WTC11 (cell line): ENCODE measurements at regions not wholly inside any gene's neighbourhood (a gene's known extent, or its start where the extent isn't known, plus 50 kb on each side); places are given as distances from the start of the nearest gene placed in this dataset.

Experiments used
- ATAC-seq: fragments of 200-7000 bp; cut with Tn5 transposase; 2 replicates; pipeline ENCODE4 v1.10.0; 2021; ENCODE audit warnings: mild to moderate bottlenecking, moderate library complexity
- CTCF ChIA-PET: fragments of 300-600 bp; sonication (Branson Sonifier 250); formaldehyde crosslinking; loops from one replicate; lab custom pipeline; 2021; ENCODE audit warnings: antibody characterized with exemption; lab: Charles Lee
- POLR2A ChIA-PET: fragments of 350-600 bp; sonication (Branson Sonifier 250); formaldehyde crosslinking; loops from one replicate; lab custom pipeline; 2021; ENCODE audit warnings: antibody characterized with exemption; lab: Charles Lee
- DNase-seq: peaks from one replicate; pipeline ENCODE4 v3.0.0; 2021; ENCODE audit warnings: low spot score
- H3K27ac Mint-ChIP-seq: 2 replicates; pipeline ENCODE4 v1.8.0; 2021; ENCODE audit warnings: mixed read lengths
- H3K27me3 Mint-ChIP-seq: 2 replicates; pipeline ENCODE4 v1.8.0; 2021; ENCODE audit warnings: low read depth, mild to moderate bottlenecking, moderate library complexity, mixed read lengths
- H3K36me3 Mint-ChIP-seq: 2 replicates; pipeline ENCODE4 v1.8.0; 2021; ENCODE audit warnings: mixed read lengths
- H3K4me1 Mint-ChIP-seq: 2 replicates; pipeline ENCODE4 v1.8.0; 2022; ENCODE audit warnings: mixed read lengths
- H3K4me3 Mint-ChIP-seq: 2 replicates; pipeline ENCODE4 v1.8.0; 2021; ENCODE audit warnings: mild to moderate bottlenecking, moderate library complexity, mixed read lengths
- H3K9me3 Mint-ChIP-seq: 2 replicates; pipeline ENCODE4 v1.8.0; 2021; ENCODE audit warnings: mixed read lengths
- CBFB ChIP-seq: sonication (generic); formaldehyde crosslinking; IDR thresholded peaks from 2 replicates; pipeline ENCODE4 v1.8.1; 2022; ENCODE audit warnings: mild to moderate bottlenecking, low read depth, missing genetic modification reagents
- FOXK1 ChIP-seq: sonication (generic); formaldehyde crosslinking; IDR thresholded peaks from 2 replicates; pipeline ENCODE4 v1.8.0; 2022; ENCODE audit warnings: mild to moderate bottlenecking, moderate library complexity, missing genetic modification reagents
- GRHL2 ChIP-seq: fragments of 250-450 bp; sonication (Bioruptor Pico); IDR thresholded peaks from 2 replicates; pipeline ENCODE4 v1.8.0; 2022; ENCODE audit warnings: mild to moderate bottlenecking, moderate library complexity; ENCODE audit not compliant: insufficient replicate concordance, severe bottlenecking
- MYBL2 ChIP-seq: sonication (generic); formaldehyde crosslinking; IDR thresholded peaks from 2 replicates; pipeline ENCODE4 v1.8.1; 2023; ENCODE audit warnings: mild to moderate bottlenecking, moderate library complexity, missing genetic modification reagents
- NFE2L1 ChIP-seq: sonication (generic); formaldehyde crosslinking; IDR thresholded peaks from 2 replicates; pipeline ENCODE4 v1.8.1; 2023; ENCODE audit warnings: missing genetic modification reagents
- NR2C2 ChIP-seq: sonication (generic); formaldehyde crosslinking; IDR thresholded peaks from 2 replicates; pipeline ENCODE4 v1.8.0; 2022; ENCODE audit warnings: mild to moderate bottlenecking, missing genetic modification reagents
- OVOL2 ChIP-seq: fragments of 250-450 bp; sonication (Bioruptor Pico); IDR thresholded peaks from 2 replicates; pipeline ENCODE4 v1.9.0; 2021; ENCODE audit warnings: mild to moderate bottlenecking, borderline replicate concordance
- PRRX2 ChIP-seq: fragments of 250-450 bp; sonication (Bioruptor Pico); IDR thresholded peaks from 2 replicates; pipeline ENCODE4 v1.8.0; 2021; ENCODE audit warnings: mild to moderate bottlenecking
- RORB ChIP-seq: fragments of 250-450 bp; sonication (Bioruptor Pico); IDR thresholded peaks from 2 replicates; pipeline ENCODE4 v1.9.0; 2021; ENCODE audit warnings: mild to moderate bottlenecking
- TEAD1 ChIP-seq: sonication (generic); formaldehyde crosslinking; IDR thresholded peaks from 2 replicates; pipeline ENCODE4 v1.8.0; 2022; ENCODE audit warnings: mild to moderate bottlenecking, missing genetic modification reagents
- ZNF121 ChIP-seq: sonication (generic); formaldehyde crosslinking; IDR thresholded peaks from 2 replicates; pipeline ENCODE4 v1.8.0; 2023; ENCODE audit warnings: missing genetic modification reagents
- ZNF138 ChIP-seq: sonication (generic); formaldehyde crosslinking; conservative IDR thresholded peaks from 2 replicates; pipeline ENCODE4 v1.8.1; 2022; ENCODE audit warnings: mild to moderate bottlenecking, moderate library complexity, missing genetic modification reagents
- ZNF219 ChIP-seq: sonication (generic); formaldehyde crosslinking; IDR thresholded peaks from 2 replicates; pipeline ENCODE4 v1.8.0; 2023; ENCODE audit warnings: missing genetic modification reagents, mild to moderate bottlenecking, borderline replicate concordance
- ZNF263 ChIP-seq: sonication (generic); formaldehyde crosslinking; IDR thresholded peaks from 2 replicates; pipeline ENCODE4 v1.8.1; 2022; ENCODE audit warnings: low read depth, mild to moderate bottlenecking, moderate library complexity, missing genetic modification reagents
- TF ChIP-seq, protein P1 (sequence below): fragments of 250-450 bp; sonication (Bioruptor Pico); IDR thresholded peaks from 2 replicates; pipeline ENCODE4 v1.9.0; 2021; ENCODE audit warnings: mild to moderate bottlenecking
- TF ChIP-seq, protein P2 (sequence below): fragments of 250-450 bp; sonication (Bioruptor Pico); IDR thresholded peaks from 2 replicates; pipeline ENCODE4 v2.1.2; 2022; ENCODE audit warnings: mild to moderate bottlenecking, moderate library complexity
- TF ChIP-seq, protein P3 (sequence below): sonication (generic); formaldehyde crosslinking; IDR thresholded peaks from 2 replicates; pipeline ENCODE4 v1.8.1; 2023; ENCODE audit warnings: mild to moderate bottlenecking, missing genetic modification reagents, moderate library complexity
- TF ChIP-seq, protein P4 (sequence below): sonication (generic); formaldehyde crosslinking; IDR thresholded peaks from 2 replicates; pipeline ENCODE4 v1.8.0; 2023; ENCODE audit warnings: mild to moderate bottlenecking, missing genetic modification reagents
- TF ChIP-seq, protein P5 (sequence below): sonication (generic); formaldehyde crosslinking; IDR thresholded peaks from 2 replicates; pipeline ENCODE4 v1.8.1; 2022; ENCODE audit warnings: low read depth, missing genetic modification reagents, borderline replicate concordance
- TF ChIP-seq, protein P6 (sequence below): sonication (generic); formaldehyde crosslinking; conservative IDR thresholded peaks from 2 replicates; pipeline ENCODE4 v1.8.1; 2023; ENCODE audit warnings: mild to moderate bottlenecking, low read depth, missing genetic modification reagents, moderate library complexity
- TF ChIP-seq, protein P7 (sequence below): sonication (generic); formaldehyde crosslinking; IDR thresholded peaks from 2 replicates; pipeline ENCODE4 v1.8.1; 2023; ENCODE audit warnings: mild to moderate bottlenecking, missing genetic modification reagents

DNA sequence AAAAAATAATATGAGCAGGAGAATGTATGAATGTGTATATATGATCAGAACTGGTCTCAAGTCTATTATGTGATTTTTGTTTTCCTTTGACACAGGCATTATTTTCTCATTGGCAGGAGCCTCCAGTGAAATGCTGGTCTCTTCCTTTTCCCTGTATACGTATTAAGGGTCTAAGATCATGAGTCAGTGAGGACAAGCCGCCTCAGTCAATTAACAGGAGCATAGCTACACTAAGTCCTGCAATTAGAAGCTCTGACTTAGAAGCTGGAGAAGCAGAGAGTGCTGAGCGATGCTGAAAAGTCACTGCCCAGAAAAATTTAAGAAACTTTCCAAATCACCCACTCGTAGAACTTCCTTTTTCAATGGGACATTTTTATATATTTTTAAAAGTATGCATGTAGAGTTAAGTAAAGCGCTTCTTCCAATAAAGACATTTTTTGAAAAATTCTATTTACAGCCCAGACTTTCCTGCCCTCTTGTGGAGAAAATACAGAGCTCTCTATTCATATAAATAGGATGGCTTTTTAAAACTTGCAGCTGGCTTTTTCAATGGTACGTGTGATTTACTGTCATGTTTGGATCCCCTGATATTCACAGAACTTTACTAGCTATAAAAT, 70.2 kb upstream of the PSMD7 start (continued):
- TF ChIP-seq TEAD1 (CRISPR knock-in tag) (no peak), ZNF263 (CRISPR knock-in tag) (no peak), ZNF219 (CRISPR knock-in tag) (no peak), GRHL2 (CRISPR knock-in tag) (no peak), ZNF138 (CRISPR knock-in tag) (no peak), OVOL2 (CRISPR knock-in tag) (no peak), CBFB (CRISPR knock-in tag) (no peak)
- TF ChIP-seq, protein P1, sequence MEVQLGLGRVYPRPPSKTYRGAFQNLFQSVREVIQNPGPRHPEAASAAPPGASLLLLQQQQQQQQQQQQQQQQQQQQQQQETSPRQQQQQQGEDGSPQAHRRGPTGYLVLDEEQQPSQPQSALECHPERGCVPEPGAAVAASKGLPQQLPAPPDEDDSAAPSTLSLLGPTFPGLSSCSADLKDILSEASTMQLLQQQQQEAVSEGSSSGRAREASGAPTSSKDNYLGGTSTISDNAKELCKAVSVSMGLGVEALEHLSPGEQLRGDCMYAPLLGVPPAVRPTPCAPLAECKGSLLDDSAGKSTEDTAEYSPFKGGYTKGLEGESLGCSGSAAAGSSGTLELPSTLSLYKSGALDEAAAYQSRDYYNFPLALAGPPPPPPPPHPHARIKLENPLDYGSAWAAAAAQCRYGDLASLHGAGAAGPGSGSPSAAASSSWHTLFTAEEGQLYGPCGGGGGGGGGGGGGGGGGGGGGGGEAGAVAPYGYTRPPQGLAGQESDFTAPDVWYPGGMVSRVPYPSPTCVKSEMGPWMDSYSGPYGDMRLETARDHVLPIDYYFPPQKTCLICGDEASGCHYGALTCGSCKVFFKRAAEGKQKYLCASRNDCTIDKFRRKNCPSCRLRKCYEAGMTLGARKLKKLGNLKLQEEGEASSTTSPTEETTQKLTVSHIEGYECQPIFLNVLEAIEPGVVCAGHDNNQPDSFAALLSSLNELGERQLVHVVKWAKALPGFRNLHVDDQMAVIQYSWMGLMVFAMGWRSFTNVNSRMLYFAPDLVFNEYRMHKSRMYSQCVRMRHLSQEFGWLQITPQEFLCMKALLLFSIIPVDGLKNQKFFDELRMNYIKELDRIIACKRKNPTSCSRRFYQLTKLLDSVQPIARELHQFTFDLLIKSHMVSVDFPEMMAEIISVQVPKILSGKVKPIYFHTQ (CRISPR knock-in tag) = no peak
- TF ChIP-seq, all 79 proteins: peak for 0

DNA sequence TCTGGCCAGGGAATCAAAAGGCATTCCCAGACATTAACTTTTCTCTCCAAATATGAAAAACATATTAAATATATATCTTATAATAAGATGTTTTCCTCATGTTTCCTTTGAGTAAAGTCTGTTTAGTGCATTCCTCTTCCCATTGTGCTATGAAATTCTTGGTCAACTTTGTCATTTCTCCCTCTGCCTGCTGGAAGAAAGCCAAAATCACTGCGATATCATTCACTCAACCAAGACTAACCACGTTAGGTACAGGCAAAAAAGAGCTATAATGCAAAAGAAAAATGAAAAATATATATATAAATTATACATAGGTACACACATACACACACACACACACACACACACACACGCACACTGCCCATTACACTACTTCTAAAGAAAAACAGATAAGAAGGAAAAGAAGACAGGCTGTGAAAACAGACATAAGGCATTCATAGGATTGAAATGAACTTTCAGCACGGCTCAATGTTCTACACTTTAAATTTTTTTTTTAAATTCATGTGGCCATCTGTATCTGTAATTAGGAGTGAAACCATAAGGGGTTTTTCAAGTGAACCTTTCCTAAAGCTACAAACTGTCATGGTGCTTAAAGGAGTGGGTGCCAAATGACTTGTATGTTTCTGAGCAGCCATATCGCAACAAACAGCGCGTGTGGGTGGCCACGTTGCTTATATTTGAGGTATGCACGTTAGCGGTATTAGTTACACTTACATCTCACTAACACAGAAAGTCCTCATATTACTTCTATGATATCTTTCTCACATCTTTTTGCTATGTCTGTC, 71.6 kb upstream of the PSMD7 start:
- H3K4me3 Mint-ChIP-seq = no peak overlapping the region
- CTCF ChIA-PET = interaction anchor here (0.9 to 1.8 kb wide), 2 partner anchors 50 to 117 kb away, joined by 3 to 17 read pairs; no protein-coding TSS in a partner anchor
- no peaks in the 10 kb centered on the region for H3K9me3 Mint-ChIP-seq
- no peak overlapping the region for H3K27ac Mint-ChIP-seq
- POLR2A ChIA-PET = no interaction called here
- peaks cover 9% of the 10 kb centered on the region for H3K4me1 Mint-ChIP-seq
- DNase-seq (no peak), ATAC-seq (no peak)
- no peaks in the 10 kb centered on the region for H3K27me3 Mint-ChIP-seq
- no peaks in the 10 kb centered on the region for H3K36me3 Mint-ChIP-seq
- TF ChIP-seq, protein P2, sequence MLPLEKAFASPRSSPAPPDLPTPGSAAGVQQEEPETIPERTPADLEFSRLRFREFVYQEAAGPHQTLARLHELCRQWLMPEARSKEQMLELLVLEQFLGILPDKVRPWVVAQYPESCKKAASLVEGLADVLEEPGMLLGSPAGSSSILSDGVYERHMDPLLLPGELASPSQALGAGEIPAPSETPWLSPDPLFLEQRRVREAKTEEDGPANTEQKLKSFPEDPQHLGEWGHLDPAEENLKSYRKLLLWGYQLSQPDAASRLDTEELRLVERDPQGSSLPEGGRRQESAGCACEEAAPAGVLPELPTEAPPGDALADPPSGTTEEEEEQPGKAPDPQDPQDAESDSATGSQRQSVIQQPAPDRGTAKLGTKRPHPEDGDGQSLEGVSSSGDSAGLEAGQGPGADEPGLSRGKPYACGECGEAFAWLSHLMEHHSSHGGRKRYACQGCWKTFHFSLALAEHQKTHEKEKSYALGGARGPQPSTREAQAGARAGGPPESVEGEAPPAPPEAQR (CRISPR knock-in tag) = no peak
- TF ChIP-seq TEAD1 (CRISPR knock-in tag) (no peak), MYBL2 (CRISPR knock-in tag) (no peak), RORB (CRISPR knock-in tag) (no peak), ZNF121 (no peak), NR2C2 (CRISPR knock-in tag) (no peak), FOXK1 (no peak), NFE2L1 (CRISPR knock-in tag) (no peak), PRRX2 (CRISPR knock-in tag) (no peak)
- TF ChIP-seq, protein P3, sequence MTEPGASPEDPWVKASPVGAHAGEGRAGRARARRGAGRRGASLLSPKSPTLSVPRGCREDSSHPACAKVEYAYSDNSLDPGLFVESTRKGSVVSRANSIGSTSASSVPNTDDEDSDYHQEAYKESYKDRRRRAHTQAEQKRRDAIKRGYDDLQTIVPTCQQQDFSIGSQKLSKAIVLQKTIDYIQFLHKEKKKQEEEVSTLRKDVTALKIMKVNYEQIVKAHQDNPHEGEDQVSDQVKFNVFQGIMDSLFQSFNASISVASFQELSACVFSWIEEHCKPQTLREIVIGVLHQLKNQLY = no peak
- TF ChIP-seq, protein P4, sequence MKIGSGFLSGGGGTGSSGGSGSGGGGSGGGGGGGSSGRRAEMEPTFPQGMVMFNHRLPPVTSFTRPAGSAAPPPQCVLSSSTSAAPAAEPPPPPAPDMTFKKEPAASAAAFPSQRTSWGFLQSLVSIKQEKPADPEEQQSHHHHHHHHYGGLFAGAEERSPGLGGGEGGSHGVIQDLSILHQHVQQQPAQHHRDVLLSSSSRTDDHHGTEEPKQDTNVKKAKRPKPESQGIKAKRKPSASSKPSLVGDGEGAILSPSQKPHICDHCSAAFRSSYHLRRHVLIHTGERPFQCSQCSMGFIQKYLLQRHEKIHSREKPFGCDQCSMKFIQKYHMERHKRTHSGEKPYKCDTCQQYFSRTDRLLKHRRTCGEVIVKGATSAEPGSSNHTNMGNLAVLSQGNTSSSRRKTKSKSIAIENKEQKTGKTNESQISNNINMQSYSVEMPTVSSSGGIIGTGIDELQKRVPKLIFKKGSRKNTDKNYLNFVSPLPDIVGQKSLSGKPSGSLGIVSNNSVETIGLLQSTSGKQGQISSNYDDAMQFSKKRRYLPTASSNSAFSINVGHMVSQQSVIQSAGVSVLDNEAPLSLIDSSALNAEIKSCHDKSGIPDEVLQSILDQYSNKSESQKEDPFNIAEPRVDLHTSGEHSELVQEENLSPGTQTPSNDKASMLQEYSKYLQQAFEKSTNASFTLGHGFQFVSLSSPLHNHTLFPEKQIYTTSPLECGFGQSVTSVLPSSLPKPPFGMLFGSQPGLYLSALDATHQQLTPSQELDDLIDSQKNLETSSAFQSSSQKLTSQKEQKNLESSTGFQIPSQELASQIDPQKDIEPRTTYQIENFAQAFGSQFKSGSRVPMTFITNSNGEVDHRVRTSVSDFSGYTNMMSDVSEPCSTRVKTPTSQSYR (CRISPR knock-in tag) = no peak
- TF ChIP-seq, protein P5, sequence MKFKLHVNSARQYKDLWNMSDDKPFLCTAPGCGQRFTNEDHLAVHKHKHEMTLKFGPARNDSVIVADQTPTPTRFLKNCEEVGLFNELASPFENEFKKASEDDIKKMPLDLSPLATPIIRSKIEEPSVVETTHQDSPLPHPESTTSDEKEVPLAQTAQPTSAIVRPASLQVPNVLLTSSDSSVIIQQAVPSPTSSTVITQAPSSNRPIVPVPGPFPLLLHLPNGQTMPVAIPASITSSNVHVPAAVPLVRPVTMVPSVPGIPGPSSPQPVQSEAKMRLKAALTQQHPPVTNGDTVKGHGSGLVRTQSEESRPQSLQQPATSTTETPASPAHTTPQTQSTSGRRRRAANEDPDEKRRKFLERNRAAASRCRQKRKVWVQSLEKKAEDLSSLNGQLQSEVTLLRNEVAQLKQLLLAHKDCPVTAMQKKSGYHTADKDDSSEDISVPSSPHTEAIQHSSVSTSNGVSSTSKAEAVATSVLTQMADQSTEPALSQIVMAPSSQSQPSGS (CRISPR knock-in tag) = no peak
- TF ChIP-seq, protein P6, sequence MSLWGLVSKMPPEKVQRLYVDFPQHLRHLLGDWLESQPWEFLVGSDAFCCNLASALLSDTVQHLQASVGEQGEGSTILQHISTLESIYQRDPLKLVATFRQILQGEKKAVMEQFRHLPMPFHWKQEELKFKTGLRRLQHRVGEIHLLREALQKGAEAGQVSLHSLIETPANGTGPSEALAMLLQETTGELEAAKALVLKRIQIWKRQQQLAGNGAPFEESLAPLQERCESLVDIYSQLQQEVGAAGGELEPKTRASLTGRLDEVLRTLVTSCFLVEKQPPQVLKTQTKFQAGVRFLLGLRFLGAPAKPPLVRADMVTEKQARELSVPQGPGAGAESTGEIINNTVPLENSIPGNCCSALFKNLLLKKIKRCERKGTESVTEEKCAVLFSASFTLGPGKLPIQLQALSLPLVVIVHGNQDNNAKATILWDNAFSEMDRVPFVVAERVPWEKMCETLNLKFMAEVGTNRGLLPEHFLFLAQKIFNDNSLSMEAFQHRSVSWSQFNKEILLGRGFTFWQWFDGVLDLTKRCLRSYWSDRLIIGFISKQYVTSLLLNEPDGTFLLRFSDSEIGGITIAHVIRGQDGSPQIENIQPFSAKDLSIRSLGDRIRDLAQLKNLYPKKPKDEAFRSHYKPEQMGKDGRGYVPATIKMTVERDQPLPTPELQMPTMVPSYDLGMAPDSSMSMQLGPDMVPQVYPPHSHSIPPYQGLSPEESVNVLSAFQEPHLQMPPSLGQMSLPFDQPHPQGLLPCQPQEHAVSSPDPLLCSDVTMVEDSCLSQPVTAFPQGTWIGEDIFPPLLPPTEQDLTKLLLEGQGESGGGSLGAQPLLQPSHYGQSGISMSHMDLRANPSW (CRISPR knock-in tag) = no peak
- TF ChIP-seq, protein P7, sequence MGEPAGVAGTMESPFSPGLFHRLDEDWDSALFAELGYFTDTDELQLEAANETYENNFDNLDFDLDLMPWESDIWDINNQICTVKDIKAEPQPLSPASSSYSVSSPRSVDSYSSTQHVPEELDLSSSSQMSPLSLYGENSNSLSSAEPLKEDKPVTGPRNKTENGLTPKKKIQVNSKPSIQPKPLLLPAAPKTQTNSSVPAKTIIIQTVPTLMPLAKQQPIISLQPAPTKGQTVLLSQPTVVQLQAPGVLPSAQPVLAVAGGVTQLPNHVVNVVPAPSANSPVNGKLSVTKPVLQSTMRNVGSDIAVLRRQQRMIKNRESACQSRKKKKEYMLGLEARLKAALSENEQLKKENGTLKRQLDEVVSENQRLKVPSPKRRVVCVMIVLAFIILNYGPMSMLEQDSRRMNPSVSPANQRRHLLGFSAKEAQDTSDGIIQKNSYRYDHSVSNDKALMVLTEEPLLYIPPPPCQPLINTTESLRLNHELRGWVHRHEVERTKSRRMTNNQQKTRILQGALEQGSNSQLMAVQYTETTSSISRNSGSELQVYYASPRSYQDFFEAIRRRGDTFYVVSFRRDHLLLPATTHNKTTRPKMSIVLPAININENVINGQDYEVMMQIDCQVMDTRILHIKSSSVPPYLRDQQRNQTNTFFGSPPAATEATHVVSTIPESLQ (CRISPR knock-in tag) = no peak
